HUES64 (cell line): ENCODE measurements at regions not wholly inside any gene's neighbourhood (a gene's known extent, or its start where the extent isn't known, plus 50 kb on each side); places are given as distances from the start of the nearest gene placed in this dataset.
"Not testable (repeated sequence)": the region's sequence is repeated elsewhere in the genome, so short reads cannot be mapped to it uniquely, and the experiment has no call there.

Experiments used
- H3K27ac ChIP-seq: 2 replicates; pipeline ENCODE4 v1.7.0; 2013; ENCODE audit warnings: low read depth, low read length, inconsistent platforms
- H3K27me3 ChIP-seq: 2 replicates; pipeline ENCODE4 v1.6.1; 2013; ENCODE audit warnings: mild to moderate bottlenecking, low read length; ENCODE audit not compliant: insufficient read depth
- H3K36me3 ChIP-seq: 2 replicates; pipeline ENCODE4 v1.6.1; 2013; ENCODE audit warnings: mild to moderate bottlenecking, low read length; ENCODE audit not compliant: insufficient read depth
- H3K4me1 ChIP-seq: 2 replicates; pipeline ENCODE4 v1.6.1; 2013; ENCODE audit warnings: mild to moderate bottlenecking, low read length, moderate library complexity; ENCODE audit not compliant: insufficient read depth
- H3K4me3 ChIP-seq: 2 replicates; pipeline ENCODE4 v1.5.1; 2013; ENCODE audit warnings: mild to moderate bottlenecking, low read length, moderate library complexity
- H3K9ac ChIP-seq: 2 replicates; pipeline ENCODE4 v1.6.1; 2013; ENCODE audit warnings: mild to moderate bottlenecking, low read depth, low read length
- H3K9me3 ChIP-seq: 2 replicates; pipeline ENCODE4 v1.6.1; 2013; ENCODE audit warnings: low read depth, low read length; ENCODE audit not compliant: insufficient read depth
- WGBS: fragments of 150-250, 120-280 bp; methylation state at CpG from one replicate; pipeline ENCODE4 v1.1.7; 2013; ENCODE audit warnings: missing lambda C conversion rate; 5-methylcytosine and 5-hydroxymethylcytosine counted together

DNA sequence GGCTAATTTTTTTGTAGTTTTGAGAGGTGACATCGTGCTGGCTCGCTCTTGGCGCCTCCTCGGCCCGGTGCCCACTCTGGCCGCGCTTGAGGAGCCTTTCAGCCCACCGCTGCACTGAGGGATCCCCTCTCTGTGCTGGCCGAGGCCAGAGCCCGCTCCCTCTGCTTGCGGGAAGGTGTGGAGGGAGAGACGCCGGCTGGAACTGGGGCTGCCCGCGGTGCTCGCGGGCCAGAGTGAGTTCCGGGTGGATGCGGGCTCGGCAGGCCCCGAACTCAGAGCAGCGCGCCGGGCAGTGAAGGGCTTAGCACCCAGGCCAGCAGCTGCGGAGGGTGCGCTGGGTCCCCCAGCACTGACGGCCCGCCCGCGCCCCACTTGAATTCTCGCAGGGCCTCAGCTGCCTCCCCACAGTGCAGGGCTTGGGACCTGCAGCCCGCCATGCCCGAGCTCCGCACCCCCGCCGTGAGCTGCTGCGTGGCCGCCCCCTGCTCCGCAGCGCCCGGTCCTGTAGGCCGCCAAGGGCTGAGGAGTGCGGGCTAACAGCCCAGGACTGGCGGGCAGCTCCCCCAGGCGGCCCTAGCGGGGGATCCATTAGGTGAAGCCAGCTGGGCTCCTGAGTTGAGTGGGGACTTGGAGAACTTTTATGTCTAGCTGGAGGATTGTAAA is 113.2 kb upstream of the ZSWIM2 start:
- Histone ChIP-seq H3K27me3 (no peaks in the 10 kb centered on the region), H3K4me3 (no peak overlapping the region), H3K27ac (no peak overlapping the region), H3K9me3 (no peaks in the 10 kb centered on the region), H3K36me3 (no peaks in the 10 kb centered on the region), H3K4me1 (no peaks in the 10 kb centered on the region), H3K9ac (no peak overlapping the region)
- WGBS, result 96% methylated on average over 46 of the region's 46 CpGs

GRCh38 chr2:186960241-186960640 is 111.3 kb upstream of the ZSWIM2 start:
- H3K4me3 ChIP-seq, H3K9ac ChIP-seq, H3K4me1 ChIP-seq, H3K36me3 ChIP-seq, H3K27ac ChIP-seq, H3K9me3 ChIP-seq, H3K27me3 ChIP-seq: not testable (repeated sequence)
- 94% methylated on average over 5 of the region's 5 CpGs for WGBS

- Histone ChIP-seq H3K4me1 (no peaks in the 10 kb centered on the region), H3K9ac (no peak overlapping the region), H3K9me3 (no peaks in the 10 kb centered on the region), H3K4me3 (no peak overlapping the region), H3K27me3 (no peaks in the 10 kb centered on the region), H3K36me3 (no peaks in the 10 kb centered on the region), H3K27ac (no peak overlapping the region)
- 97% methylated on average over 4 of the region's 6 CpGs for WGBS
These were observed 110.5 kb upstream of the ZSWIM2 start for GRCh38 chr2:186959486-186959885.

DNA sequence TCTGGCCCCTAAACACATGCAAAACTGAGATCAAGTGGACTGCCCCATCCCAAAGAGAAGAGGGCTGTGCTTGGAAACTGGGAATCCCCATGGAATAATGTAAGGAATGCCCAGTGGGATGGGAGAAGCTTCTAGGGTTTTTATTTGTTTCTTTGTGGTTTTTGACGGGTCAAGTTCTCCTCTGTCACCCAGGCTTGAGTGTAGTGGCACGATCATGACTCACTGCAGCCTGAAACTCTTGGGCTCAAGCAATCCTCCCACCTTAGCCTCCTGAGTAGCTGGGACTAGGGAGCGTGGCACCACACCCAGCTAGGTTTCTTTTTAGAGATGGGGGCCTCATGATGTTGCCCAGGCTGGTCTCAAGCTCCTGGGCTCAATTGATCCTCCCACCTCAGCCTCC is 101.7 kb upstream of the ZSWIM2 start:
- WGBS, result 86% methylated on average over 3 of the region's 3 CpGs
- no peaks in the 10 kb centered on the region for H3K4me1 ChIP-seq
- H3K27me3 ChIP-seq, result no peaks in the 10 kb centered on the region
- no peak overlapping the region for H3K9ac ChIP-seq
- H3K9me3 ChIP-seq, result no peaks in the 10 kb centered on the region
- no peak overlapping the region for H3K27ac ChIP-seq
- no peaks in the 10 kb centered on the region for H3K36me3 ChIP-seq
- H3K4me3 ChIP-seq, result no peak overlapping the region

GRCh38 chr2:186949726-186950256 is 100.8 kb upstream of the ZSWIM2 start:
- H3K27ac ChIP-seq, result no peak overlapping the region
- no peak overlapping the region for H3K4me3 ChIP-seq
- H3K36me3 ChIP-seq, result no peaks in the 10 kb centered on the region
- WGBS, result 92% methylated on average over 4 of the region's 4 CpGs
- no peak overlapping the region for H3K9ac ChIP-seq
- H3K27me3 ChIP-seq, result no peaks in the 10 kb centered on the region
- no peaks in the 10 kb centered on the region for H3K4me1 ChIP-seq
- no peaks in the 10 kb centered on the region for H3K9me3 ChIP-seq

DNA sequence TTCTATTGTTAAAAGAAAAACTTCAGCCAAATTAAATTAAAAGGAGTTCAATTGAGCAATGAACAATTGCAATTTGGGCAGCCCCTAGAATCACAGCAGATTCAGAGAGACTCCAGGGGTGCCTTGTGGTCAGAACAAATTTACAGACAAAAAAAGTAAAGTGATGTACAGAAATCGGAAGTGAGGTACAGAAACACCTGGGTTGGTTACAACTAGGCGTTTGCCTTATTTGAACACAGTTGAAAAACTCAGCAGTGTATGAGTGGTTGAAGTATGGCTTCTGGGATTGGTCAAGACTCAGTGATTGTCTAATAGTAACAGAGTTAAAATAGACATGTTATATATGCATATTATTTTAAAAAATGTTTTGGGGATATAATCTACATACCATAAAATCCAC is 98.5 kb upstream of the ZSWIM2 start:
- Histone ChIP-seq H3K27ac (no peak overlapping the region), H3K9me3 (no peaks in the 10 kb centered on the region), H3K27me3 (no peaks in the 10 kb centered on the region), H3K36me3 (no peaks in the 10 kb centered on the region), H3K9ac (no peak overlapping the region), H3K4me3 (no peak overlapping the region), H3K4me1 (no peaks in the 10 kb centered on the region)
- 95% methylated on average over 2 of the region's 2 CpGs for WGBS

DNA sequence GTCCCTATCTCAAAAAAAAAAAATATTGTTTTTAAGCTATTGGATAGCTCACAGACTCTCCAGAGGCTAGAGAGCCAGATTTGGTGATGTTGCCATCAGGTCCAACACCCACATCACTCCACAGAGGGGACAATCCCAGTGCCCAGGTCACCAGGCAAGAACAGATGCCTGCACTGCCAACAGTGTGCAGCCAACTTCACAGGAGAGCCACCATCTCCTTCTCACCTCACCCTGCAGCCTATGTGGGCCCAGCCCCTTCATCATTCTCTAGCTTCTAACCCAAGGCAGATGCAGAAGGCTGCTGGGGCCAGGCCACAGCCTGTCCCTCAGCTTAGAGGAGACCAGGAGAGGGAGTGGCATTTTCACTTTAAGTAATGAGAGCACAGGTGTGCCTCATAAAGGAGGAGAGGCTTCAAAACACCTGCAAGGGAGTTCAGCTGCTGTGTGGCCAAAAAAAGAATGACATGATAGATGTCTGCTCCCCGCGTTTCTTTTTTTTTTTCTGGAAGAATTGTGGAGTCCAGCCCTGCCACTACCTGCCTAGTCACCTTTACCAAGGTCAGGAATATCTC is 98.0 kb upstream of the ZSWIM2 start:
- Histone ChIP-seq H3K27ac (no peak overlapping the region), H3K9ac (no peak overlapping the region), H3K9me3 (no peaks in the 10 kb centered on the region), H3K36me3 (no peaks in the 10 kb centered on the region), H3K4me3 (no peak overlapping the region), H3K4me1 (no peaks in the 10 kb centered on the region), H3K27me3 (no peaks in the 10 kb centered on the region)
- WGBS, result 93% methylated on average over 2 of the region's 2 CpGs

- Histone ChIP-seq H3K4me1 (peaks cover 1% of the 10 kb centered on the region; the same call in 1 of the 2 replicates), H3K27me3 (no peaks in the 10 kb centered on the region), H3K9ac (no peak overlapping the region), H3K36me3 (no peaks in the 10 kb centered on the region), H3K27ac (no peak overlapping the region), H3K9me3 (no peaks in the 10 kb centered on the region), H3K4me3 (no peak overlapping the region)
- no CpG with 5 or more reads among the region's 1 CpG for WGBS
These were observed 92.9 kb upstream of the ZSWIM2 start for GRCh38 chr2:186941853-186942252.

DNA sequence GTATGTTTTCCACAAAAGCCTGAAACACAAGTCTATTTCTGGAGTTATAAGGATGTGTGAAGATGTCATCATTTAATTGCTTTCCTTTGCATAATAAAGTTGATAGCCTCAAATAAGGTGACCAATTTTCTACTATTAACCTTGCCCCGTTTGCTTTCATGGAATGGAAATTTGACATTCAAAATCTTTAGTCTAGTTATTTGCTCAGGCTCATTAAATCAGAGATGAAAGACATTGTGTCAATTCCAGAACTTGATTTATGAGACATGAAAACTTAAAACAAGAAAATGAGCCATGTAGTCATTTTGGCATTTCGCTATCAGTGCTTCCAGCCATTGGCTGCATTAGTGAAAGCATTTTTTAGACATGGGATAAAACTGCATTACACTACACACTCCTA is 91.5 kb upstream of the ZSWIM2 start:
- H3K4me3 ChIP-seq, result no peak overlapping the region
- H3K9me3 ChIP-seq, result no peaks in the 10 kb centered on the region
- H3K4me1 ChIP-seq, result peaks cover 3% of the 10 kb centered on the region; the same call in 1 of the 2 replicates
- H3K36me3 ChIP-seq, result no peaks in the 10 kb centered on the region
- 67% methylated on average over 2 of the region's 2 CpGs for WGBS
- H3K9ac ChIP-seq, result no peak overlapping the region
- H3K27me3 ChIP-seq, result no peaks in the 10 kb centered on the region
- H3K27ac ChIP-seq, result no peak overlapping the region

- no peaks in the 10 kb centered on the region for H3K9me3 ChIP-seq
- no peak overlapping the region for H3K4me3 ChIP-seq
- H3K4me1 ChIP-seq, result peaks cover 3% of the 10 kb centered on the region; the same call in 1 of the 2 replicates
- WGBS, result 76% methylated on average over 3 of the region's 4 CpGs
- H3K27me3 ChIP-seq, result no peaks in the 10 kb centered on the region
- no peak overlapping the region for H3K27ac ChIP-seq
- no peak overlapping the region for H3K9ac ChIP-seq
- H3K36me3 ChIP-seq, result no peaks in the 10 kb centered on the region
These were observed 85.5 kb upstream of the ZSWIM2 start for GRCh38 chr2:186934420-186934819.

GRCh38 chr2:186927867-186928191 is 78.9 kb upstream of the ZSWIM2 start:
- H3K27ac ChIP-seq, result no peak overlapping the region
- H3K4me1 ChIP-seq, result no peaks in the 10 kb centered on the region
- H3K27me3 ChIP-seq, result no peaks in the 10 kb centered on the region
- H3K9ac ChIP-seq, result no peak overlapping the region
- H3K4me3 ChIP-seq, result no peak overlapping the region
- no peaks in the 10 kb centered on the region for H3K36me3 ChIP-seq
- H3K9me3 ChIP-seq, result no peaks in the 10 kb centered on the region
